DMS 273 (cell line): ENCODE measurements at regions not wholly inside any gene's neighbourhood (a gene's known extent, or its start where the extent isn't known, plus 50 kb on each side); places are given as distances from the start of the nearest gene placed in this dataset.

ENCODE experiments used
- DNase-seq: peaks from one replicate; lab custom pipeline; 2025; ENCODE audit not compliant: unreplicated experiment; lab: John Stamatoyannopoulos, UW

- no peak for DNase-seq
Measured at GRCh38 chr1:78792756-78793155, 143.1 kb downstream of the IFI44 start.

- DNase-seq: no peak
Measured at GRCh38 chr1:78797108-78797781, 147.6 kb downstream of the IFI44 start.

DNA sequence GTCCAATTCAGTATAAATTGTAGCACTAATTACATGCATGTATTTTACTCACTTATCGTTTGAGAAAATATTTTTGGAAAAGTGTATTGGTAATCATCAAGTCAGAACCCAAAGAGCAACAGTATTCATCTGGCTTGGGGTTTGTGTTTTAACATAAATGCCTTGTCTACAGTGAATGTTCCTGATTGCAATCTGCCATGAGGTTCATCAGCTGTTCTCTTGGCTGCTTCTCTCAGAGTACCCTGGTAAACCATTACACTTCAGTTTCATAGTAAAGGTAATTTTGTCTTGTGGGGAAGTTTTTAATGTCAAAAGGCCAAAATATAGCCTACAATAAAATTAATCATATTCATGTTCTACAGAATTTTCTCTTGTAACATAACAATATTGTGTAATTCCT lies 150.3 kb downstream of the IFI44 start:
- peak; percentile 25 for DNase-seq

DNA sequence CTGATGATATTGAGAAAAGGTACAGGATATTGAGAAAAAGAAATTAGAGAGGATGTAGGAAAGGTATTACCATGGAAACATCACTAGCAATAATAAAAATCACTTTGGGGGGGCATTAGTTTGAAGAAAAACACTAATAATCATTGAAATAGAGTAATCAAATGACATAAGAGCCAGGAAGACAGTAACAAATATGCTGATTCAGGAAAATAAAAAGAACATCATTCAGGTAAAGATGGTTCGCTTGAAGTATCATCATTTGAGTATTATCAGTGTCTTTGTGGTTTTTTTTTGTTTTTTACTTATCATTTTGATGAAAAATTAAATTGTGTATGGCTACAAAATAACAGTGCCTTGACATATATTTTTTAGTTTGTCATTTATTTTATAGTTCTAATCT lies 164.5 kb downstream of the IFI44 start:
- no peak for DNase-seq

- no peak for DNase-seq
Measured at GRCh38 chr1:78825561-78825960, 175.9 kb downstream of the IFI44 start.

DNA sequence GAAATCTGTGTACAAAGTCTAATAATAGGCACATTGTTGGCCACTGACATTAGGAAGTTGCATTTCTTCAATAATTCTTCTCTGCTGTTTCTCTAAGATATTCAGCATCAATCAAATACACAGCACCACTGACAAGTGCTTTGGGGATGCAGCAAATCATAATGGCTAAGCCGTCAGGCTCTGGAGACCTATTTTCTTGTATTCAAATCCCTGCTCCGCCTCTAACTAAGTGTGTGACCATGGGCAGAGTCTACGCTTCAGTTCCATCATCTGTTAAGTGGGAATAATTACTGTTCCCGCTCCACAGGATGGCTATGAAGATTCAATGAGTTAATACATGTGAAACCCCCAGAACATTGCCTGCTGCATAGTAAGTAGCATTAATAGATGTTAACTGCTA lies 176.9 kb downstream of the ADGRL4 start:
- no peak for DNase-seq

DNA sequence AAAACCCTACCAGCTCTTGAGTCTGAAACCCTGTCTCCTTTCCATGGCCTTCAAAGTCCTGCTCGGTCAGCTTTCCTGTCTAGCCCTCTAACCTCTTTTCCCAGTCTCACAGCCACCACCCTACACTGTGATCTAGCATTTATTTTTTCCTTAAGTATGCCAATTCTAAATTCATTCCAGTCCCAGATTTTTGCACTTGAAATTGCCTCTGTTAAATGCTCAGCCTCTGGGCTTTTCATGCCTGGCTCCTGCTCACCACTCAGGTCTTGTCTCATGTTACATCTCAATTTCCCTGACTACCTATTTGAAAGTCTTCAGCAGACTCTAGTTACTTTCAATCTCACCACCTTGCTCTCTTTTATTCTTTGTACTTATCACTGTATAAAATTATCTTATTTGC lies 176.2 kb downstream of the ADGRL4 start:
- DNase-seq: peak; percentile 1

DNA sequence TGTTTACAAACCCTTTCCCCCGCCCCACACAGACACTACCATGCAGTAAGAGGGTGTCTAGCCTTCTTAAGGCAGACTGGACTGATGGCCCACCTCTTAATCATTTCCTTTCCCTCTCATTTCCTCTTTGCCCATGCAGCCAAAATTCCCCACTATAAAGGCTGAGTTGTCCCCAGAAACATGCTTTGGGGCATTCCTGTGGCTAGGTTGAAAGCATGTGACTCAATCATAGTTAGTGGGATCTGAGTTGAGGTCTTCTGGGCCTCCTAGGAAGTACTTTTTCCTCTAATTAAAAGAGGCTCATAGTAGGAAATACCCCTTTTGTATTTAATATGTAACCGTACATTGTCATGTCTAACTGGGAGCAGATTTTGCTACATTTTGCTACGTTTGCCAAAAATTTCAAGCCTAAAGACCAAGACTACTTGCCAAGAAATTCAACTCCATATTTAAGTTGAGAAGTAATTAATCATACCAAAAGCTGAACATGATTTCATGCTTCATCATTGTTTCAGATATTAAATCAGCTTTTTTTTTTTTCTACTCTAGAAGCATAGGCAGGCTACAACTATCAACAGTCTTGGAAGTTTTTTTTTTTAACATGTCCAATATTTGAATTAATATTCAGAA lies 174.7 kb downstream of the ADGRL4 start:
- DNase-seq: no peak

DNA sequence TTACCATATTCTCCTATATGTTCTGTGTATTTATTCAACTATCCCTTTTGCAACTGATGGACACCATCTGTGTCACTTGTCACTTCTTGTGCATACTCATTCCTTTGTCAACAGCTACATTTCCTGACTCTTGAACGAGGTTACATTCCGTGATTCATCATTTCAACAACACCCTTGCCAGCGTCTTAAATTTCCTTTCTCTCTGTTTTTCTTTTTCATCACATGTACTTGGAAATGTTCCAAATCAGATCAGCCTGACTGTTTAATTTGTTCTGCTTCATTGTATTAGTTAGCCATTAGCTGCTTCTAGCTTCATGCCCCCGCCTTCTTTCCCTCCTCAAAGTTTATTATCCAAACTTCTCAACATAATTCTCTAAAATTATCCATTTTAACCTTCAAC lies 173.0 kb downstream of the ADGRL4 start:
- DNase-seq: peak; percentile 7

GRCh38 chr1:78834201-78834741 lies 172.3 kb downstream of the ADGRL4 start:
- no peak for DNase-seq

GRCh38 chr1:78836726-78837125 lies 169.8 kb downstream of the ADGRL4 start:
- DNase-seq: no peak

GRCh38 chr1:78839704-78840277 lies 166.7 kb downstream of the ADGRL4 start:
- DNase-seq: peak; percentile 78
